ENCODE measurements at regions not wholly inside any gene's neighbourhood (a gene's known extent, or its start where the extent isn't known, plus 50 kb on each side); places are given as distances from the start of the nearest gene placed in this dataset.
"Not testable (repeated sequence)": the region's sequence is repeated elsewhere in the genome, so short reads cannot be mapped to it uniquely, and the experiment has no call there.

GRCh38 chr14:59018978-59019377, 169.5 kb upstream of the DAAM1 start:
- H3K4me1 ChIP-seq (ENCODE audit: insufficient read depth, insufficient read length): no peaks in the 10 kb centered on the region
- TF ChIP-seq SUZ12 (IDR thresholded peaks at IDR 0.05; ENCODE audit: extremely low read depth, insufficient read depth, insufficient read length) (no peak), ZNF274 (IDR thresholded peaks at IDR 0.05; ENCODE audit: low read depth, low read length) (no peak), YY1 (IDR thresholded peaks at IDR 0.05; ENCODE audit: insufficient read depth, insufficient read length) (no peak)
- H3K4me3 ChIP-seq (ENCODE audit: insufficient read length, low read depth): no peak overlapping the region
- DNase-seq (ENCODE audit: low read depth, low spot score): no peak
- no peaks in the 10 kb centered on the region for H3K36me3 ChIP-seq (ENCODE audit: insufficient read depth, insufficient read length, low read length)
- no peaks in the 10 kb centered on the region for H3K9me3 ChIP-seq (ENCODE audit: insufficient read depth, low read length)
- H3K27me3 ChIP-seq (ENCODE audit: insufficient read depth, insufficient read length): no peaks in the 10 kb centered on the region
- H3K9ac ChIP-seq (ENCODE audit: insufficient read length, low read depth): no peak overlapping the region

DNA sequence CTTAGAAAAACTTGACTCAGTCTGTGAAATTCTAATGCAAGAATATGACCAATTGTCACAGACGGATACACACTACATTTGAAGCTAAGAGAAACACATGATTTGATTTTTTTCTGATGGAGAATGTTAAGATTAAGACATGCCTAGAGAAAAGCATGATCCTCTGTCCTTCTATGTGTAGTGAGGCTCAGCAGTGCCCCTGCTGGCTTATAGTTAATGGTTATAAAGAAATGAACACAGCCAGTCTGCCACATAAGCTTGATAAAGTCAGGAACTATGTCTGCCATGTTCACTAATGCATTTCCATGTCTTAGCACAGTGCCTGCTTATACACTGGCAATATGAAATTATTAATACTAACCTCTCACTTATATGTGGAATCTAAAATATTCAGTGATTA, 168.1 kb upstream of the DAAM1 start:
- no peak for DNase-seq (ENCODE audit: low read depth, low spot score)
- H3K9me3 ChIP-seq (ENCODE audit: insufficient read depth, low read length): no peaks in the 10 kb centered on the region

GRCh38 chr14:59022144-59022543, 166.3 kb upstream of the DAAM1 start:
- Histone ChIP-seq H3K9me3 (ENCODE audit: insufficient read depth, low read length) (no peaks in the 10 kb centered on the region), H3K4me1 (ENCODE audit: insufficient read depth, insufficient read length) (no peaks in the 10 kb centered on the region), H3K9ac (ENCODE audit: insufficient read length, low read depth) (no peak overlapping the region), H3K4me3 (ENCODE audit: insufficient read length, low read depth) (no peak overlapping the region), H3K36me3 (ENCODE audit: insufficient read depth, insufficient read length, low read length) (no peaks in the 10 kb centered on the region), H3K27me3 (ENCODE audit: insufficient read depth, insufficient read length) (no peaks in the 10 kb centered on the region)
- TF ChIP-seq ZNF274 (IDR thresholded peaks at IDR 0.05; ENCODE audit: low read depth, low read length) (no peak), SUZ12 (IDR thresholded peaks at IDR 0.05; ENCODE audit: extremely low read depth, insufficient read depth, insufficient read length) (no peak), YY1 (IDR thresholded peaks at IDR 0.05; ENCODE audit: insufficient read depth, insufficient read length) (no peak)
- no peak for DNase-seq (ENCODE audit: low read depth, low spot score)

More for the DNA sequence above, 168.1 kb upstream of the DAAM1 start:
- Histone ChIP-seq H3K27me3 (ENCODE audit: insufficient read depth, insufficient read length) (no peaks in the 10 kb centered on the region), H3K36me3 (ENCODE audit: insufficient read depth, insufficient read length, low read length) (no peaks in the 10 kb centered on the region), H3K4me3 (ENCODE audit: insufficient read length, low read depth) (no peak overlapping the region), H3K9ac (ENCODE audit: insufficient read length, low read depth) (no peak overlapping the region), H3K4me1 (ENCODE audit: insufficient read depth, insufficient read length) (no peaks in the 10 kb centered on the region)
- TF ChIP-seq SUZ12 (IDR thresholded peaks at IDR 0.05; ENCODE audit: extremely low read depth, insufficient read depth, insufficient read length) (no peak), ZNF274 (IDR thresholded peaks at IDR 0.05; ENCODE audit: low read depth, low read length) (no peak), YY1 (IDR thresholded peaks at IDR 0.05; ENCODE audit: insufficient read depth, insufficient read length) (no peak)

GRCh38 chr14:59026081-59026480, 162.4 kb upstream of the DAAM1 start:
- DNase-seq (ENCODE audit: low read depth, low spot score): no peak
- TF ChIP-seq SUZ12 (IDR thresholded peaks at IDR 0.05; ENCODE audit: extremely low read depth, insufficient read depth, insufficient read length): no peak
- no peak for TF ChIP-seq YY1 (IDR thresholded peaks at IDR 0.05; ENCODE audit: insufficient read depth, insufficient read length)
- no peak for TF ChIP-seq ZNF274 (IDR thresholded peaks at IDR 0.05; ENCODE audit: low read depth, low read length)
- Histone ChIP-seq H3K4me3 (ENCODE audit: insufficient read length, low read depth) (no peak overlapping the region), H3K27me3 (ENCODE audit: insufficient read depth, insufficient read length) (no peaks in the 10 kb centered on the region), H3K9ac (ENCODE audit: insufficient read length, low read depth) (no peak overlapping the region), H3K9me3 (ENCODE audit: insufficient read depth, low read length) (no peaks in the 10 kb centered on the region), H3K36me3 (ENCODE audit: insufficient read depth, insufficient read length, low read length) (no peaks in the 10 kb centered on the region), H3K4me1 (ENCODE audit: insufficient read depth, insufficient read length) (no peaks in the 10 kb centered on the region)

GRCh38 chr14:59026640-59027039, 161.8 kb upstream of the DAAM1 start:
- not testable (repeated sequence) for DNase-seq (ENCODE audit: low read depth, low spot score); H3K4me3 ChIP-seq (ENCODE audit: insufficient read length, low read depth); H3K4me1 ChIP-seq (ENCODE audit: insufficient read depth, insufficient read length); H3K27me3 ChIP-seq (ENCODE audit: insufficient read depth, insufficient read length); H3K9ac ChIP-seq (ENCODE audit: insufficient read length, low read depth); H3K9me3 ChIP-seq (ENCODE audit: insufficient read depth, low read length); H3K36me3 ChIP-seq (ENCODE audit: insufficient read depth, insufficient read length, low read length)

DNA sequence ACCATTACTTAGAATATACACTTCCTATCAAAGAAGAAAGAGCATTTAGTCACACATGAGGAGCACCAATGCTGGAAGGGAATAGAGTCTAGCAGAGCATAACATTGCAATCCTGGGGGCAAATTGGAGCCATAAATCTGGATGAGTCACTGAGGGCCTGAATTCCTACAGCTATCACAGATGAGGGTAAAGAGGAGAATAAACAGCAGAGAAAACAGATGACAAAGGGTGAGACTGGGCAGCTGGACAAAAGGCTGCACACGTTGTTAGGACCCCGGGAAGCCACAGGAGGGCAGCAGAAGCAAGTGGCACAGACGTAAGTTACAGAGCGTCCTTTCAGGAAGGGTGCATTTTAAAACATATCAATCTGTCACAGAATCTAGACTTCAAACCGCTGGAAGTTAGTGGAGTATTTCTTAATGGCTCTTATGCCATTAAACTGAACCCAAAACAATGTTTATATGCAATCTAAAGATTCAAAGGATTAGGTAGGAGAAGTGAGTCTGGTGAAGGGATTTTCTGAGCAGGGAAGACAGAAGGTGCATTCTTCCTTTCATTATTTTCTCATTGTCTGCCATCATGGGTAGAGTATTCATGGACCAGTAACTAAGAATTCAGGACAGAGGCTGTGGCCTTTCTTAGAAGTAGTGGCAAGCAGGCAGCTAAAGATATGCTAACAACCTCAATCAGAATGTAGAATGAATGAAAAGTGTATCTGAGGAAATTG, 159.8 kb upstream of the DAAM1 start:
- Histone ChIP-seq H3K9me3 (ENCODE audit: insufficient read depth, low read length) (no peaks in the 10 kb centered on the region), H3K4me3 (ENCODE audit: insufficient read length, low read depth) (no peak overlapping the region), H3K36me3 (ENCODE audit: insufficient read depth, insufficient read length, low read length) (no peaks in the 10 kb centered on the region), H3K9ac (ENCODE audit: insufficient read length, low read depth) (peak overlapping the region; percentile 22), H3K4me1 (ENCODE audit: insufficient read depth, insufficient read length) (no peaks in the 10 kb centered on the region), H3K27me3 (ENCODE audit: insufficient read depth, insufficient read length) (no peaks in the 10 kb centered on the region)
- DNase-seq (ENCODE audit: low read depth, low spot score): no peak
- TF ChIP-seq SUZ12 (IDR thresholded peaks at IDR 0.05; ENCODE audit: extremely low read depth, insufficient read depth, insufficient read length) (no peak), ZNF274 (IDR thresholded peaks at IDR 0.05; ENCODE audit: low read depth, low read length) (no peak), YY1 (IDR thresholded peaks at IDR 0.05; ENCODE audit: insufficient read depth, insufficient read length) (no peak)

- DNase-seq (ENCODE audit: low read depth, low spot score): no peak
- no peak for TF ChIP-seq SUZ12 (IDR thresholded peaks at IDR 0.05; ENCODE audit: extremely low read depth, insufficient read depth, insufficient read length)
- peaks cover 7% of the 10 kb centered on the region; the same call in 1 of the 2 replicates for H3K9me3 ChIP-seq (ENCODE audit: insufficient read depth, low read length)
- H3K27me3 ChIP-seq (ENCODE audit: insufficient read depth, insufficient read length): no peaks in the 10 kb centered on the region
- no peak overlapping the region for H3K4me3 ChIP-seq (ENCODE audit: insufficient read length, low read depth)
- H3K36me3 ChIP-seq (ENCODE audit: insufficient read depth, insufficient read length, low read length): no peaks in the 10 kb centered on the region
- no peak overlapping the region for H3K9ac ChIP-seq (ENCODE audit: insufficient read length, low read depth)
- H3K4me1 ChIP-seq (ENCODE audit: insufficient read depth, insufficient read length): no peaks in the 10 kb centered on the region
Observed at GRCh38 chr14:59032826-59033225, 155.6 kb upstream of the DAAM1 start.

All from NT2/D1 (cell line).